Right ventricle myocardium superior (tissue), 1 donor: ENCODE measurements at regions not wholly inside any gene's neighbourhood (a gene's known extent, or its start where the extent isn't known, plus 50 kb on each side); places are given as distances from the start of the nearest gene placed in this dataset.

Source experiments
- ATAC-seq: fragments of 200-7000 bp; cut with Tn5 transposase; one replicate; pipeline ENCODE4 v1.9.1; 2020; ENCODE audit warnings: mild to moderate bottlenecking; ENCODE audit not compliant: poor library complexity
- DNase-seq: peaks from one replicate; pipeline ENCODE4 v3.0.0-alpha.2; 2020
- intact Hi-C: fragments of 100-400 bp; cut with DNase I; formaldehyde crosslinking; loops from one replicate; pipeline ENCODE4 v1.11.2; 2022
- donor health status: DM: no; HTN: yes; CAD: no; lungs with severe emphysema.

- no peak for ATAC-seq
- no peak for DNase-seq
- intact Hi-C loops: no loop called here
Observed at GRCh38 chr7:81549484-81550016, 220.3 kb downstream of the HGF start.

DNA sequence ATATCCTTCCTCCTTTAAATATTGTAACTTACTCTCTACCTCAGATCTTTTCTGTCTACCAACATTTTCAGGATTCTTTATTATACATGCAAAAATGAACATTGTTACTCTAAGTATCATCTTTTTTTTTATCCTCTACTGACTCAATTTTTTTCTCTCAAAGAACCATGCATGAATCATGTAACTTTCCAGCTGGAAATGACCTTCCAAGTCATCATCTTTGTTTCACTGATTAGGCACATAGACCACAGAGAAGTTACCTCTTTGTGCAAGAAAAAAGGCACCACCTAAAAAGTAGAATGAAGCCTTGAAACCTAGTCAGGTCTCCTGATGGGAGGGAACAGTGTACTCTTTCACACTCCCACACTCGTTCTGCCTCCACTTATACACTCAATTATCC is 234.9 kb downstream of the HGF start:
- no peak for DNase-seq
- ATAC-seq: no peak
- intact Hi-C loops: no loop called here

- intact Hi-C loops: no loop called here
- DNase-seq (no peak), ATAC-seq (no peak)
Observed at GRCh38 chr7:81534446-81534845, 235.4 kb downstream of the HGF start.

GRCh38 chr7:81533931-81534330 is 235.9 kb downstream of the HGF start:
- no peak for ATAC-seq
- intact Hi-C loops: no loop called here
- no peak for DNase-seq

DNA sequence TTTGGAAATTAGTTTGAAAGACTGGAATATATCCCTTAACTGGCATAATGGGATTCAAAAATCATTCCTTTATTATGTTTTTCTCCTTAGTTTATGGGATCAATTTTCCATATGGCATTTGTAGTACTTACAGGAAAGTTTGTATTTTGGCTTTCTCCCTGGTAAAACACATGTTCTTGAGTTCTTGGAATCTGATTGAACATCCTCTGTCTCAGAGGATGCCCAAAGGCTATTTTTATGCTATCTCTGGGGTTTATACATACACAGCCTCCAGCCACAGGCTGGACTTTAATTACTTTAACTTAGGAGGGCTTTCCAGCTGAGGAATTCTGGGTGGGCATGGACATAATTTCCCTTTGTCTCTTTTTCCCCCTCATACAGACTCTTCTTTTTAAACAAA is 236.4 kb downstream of the HGF start:
- no peak for DNase-seq
- no peak for ATAC-seq
- intact Hi-C loops: no loop called here

DNA sequence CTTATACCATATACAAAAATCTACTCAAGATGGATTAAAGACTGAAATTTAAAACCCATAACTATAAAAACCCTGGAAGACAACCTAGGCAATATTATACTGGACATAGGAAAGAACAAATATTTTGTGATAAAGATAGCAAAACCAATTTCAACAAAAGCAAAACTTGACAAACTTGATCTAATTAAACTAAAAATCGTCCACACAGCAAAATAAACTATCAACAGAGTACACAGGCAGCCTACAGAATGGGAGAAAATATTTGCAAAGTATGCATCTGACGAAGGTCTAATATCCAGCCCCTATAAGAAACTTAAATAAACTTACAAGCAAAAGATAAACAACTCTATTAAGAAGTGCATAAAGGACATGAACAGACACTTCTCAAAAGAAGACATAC is 240.1 kb downstream of the HGF start:
- no peak for ATAC-seq
- intact Hi-C loops: no loop called here

DNA sequence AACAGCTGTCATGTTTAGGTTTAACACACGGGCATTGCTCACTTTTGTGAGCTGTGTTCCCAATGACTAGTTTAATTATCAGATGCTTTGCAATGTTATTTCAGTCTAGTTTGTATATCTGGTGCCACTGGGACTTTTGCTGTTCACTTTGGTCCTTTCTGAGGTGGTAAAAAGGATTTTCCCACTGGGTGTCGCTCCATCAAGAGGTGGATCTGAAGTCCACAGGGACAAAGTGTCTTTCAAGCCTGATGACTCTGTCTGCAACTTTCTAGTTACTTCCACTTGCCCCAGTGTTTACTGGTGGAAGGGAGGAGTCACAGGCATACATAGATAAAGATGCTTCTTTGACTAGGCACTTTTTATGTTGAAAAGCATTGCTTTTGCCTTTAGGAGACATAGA is 242.2 kb downstream of the HGF start:
- DNase-seq (no peak), ATAC-seq (no peak)
- intact Hi-C loops: no loop called here

More for the DNA sequence above, 240.1 kb downstream of the HGF start:
- DNase-seq: no peak

- ATAC-seq (no peak), DNase-seq (no peak)
- intact Hi-C loops: no loop called here
Observed at GRCh38 chr7:81526971-81527370, 242.9 kb downstream of the HGF start.

GRCh38 chr7:81525841-81526240 is 244.0 kb downstream of the HGF start:
- intact Hi-C loops: no loop called here
- no peak for DNase-seq
- ATAC-seq: no peak

DNA sequence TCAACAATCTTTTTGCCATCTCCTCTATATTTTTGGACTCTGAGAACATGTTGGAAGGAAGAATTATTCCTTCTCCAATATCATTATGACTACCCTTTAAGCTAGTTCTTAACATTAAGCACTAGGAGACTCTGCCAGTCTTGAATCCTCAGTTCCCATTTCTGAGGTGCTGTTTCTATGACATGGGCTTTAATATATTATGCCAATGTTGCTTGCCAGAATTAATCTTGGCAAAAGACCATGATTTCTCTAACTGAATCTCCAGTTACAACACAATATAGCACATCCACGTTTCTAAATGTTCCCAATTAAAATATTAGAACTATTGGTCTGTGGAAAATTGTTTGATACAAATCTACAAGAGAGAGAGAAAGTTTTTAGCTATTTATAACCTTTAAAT is 250.0 kb downstream of the HGF start:
- intact Hi-C loops: no loop called here

GRCh38 chr7:81516898-81517297 is 252.9 kb downstream of the HGF start:
- ATAC-seq (no peak), DNase-seq (no peak)
- intact Hi-C loops: no loop called here

More for the DNA sequence above, 250.0 kb downstream of the HGF start:
- DNase-seq (no peak), ATAC-seq (no peak)

- intact Hi-C loops: no loop called here
- ATAC-seq (no peak), DNase-seq (no peak)
Observed at GRCh38 chr7:81515009-81515408, 254.8 kb downstream of the HGF start.

- DNase-seq (no peak), ATAC-seq (no peak)
- intact Hi-C loops: no loop called here
Observed at GRCh38 chr7:81514546-81514945, 255.3 kb downstream of the HGF start.

DNA sequence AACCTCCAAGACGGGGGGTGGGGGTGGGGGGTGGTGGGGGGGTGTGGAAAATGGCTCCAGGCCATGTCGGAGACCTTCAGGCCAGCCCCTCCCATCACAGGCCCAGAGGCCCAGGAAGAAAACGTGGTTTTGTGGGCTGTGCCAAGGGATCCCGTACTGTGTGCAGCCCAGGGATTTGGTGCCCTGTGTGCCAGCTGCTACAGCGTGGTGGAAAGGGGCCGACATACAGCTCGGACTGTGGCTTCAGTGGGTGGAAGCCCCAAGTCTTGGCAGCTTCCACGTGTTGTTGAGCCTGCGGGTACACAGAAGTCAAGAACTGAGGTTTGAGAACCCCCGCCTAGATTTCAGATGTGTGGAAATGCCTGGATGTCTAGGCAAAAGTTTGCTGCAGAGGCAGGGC is 259.7 kb downstream of the HGF start:
- no peak for DNase-seq
- ATAC-seq: no peak
- intact Hi-C loops: no loop called here

- intact Hi-C loops: loop anchor here (10.0 kb wide), 1 partner anchor 198 kb away; no protein-coding TSS in a partner anchor
- no peak for DNase-seq
- no peak for ATAC-seq
Observed at GRCh38 chr7:81507221-81507620, 262.6 kb downstream of the HGF start.

DNA sequence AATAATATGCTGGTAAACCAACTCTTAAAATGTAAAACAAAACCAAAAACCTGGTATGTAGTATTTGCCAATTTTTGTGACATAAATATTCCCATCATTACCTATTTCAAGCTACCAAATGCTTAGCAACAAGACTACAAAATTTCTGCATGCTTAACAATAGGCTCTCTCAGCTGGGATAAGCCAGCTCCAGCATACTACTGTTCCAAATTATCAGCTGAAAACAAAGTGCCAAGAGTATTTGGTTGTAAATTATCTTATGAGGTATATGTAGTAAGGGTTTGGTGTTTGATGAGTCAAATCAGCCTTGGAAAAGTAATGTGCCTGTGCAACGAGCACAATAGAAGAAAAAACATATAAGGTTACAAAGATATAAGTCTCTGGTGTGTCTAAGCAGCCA is 263.2 kb downstream of the HGF start:
- intact Hi-C loops: loop anchor here (10.0 kb wide), 1 partner anchor 198 kb away; no protein-coding TSS in a partner anchor
- DNase-seq (no peak), ATAC-seq (no peak)

GRCh38 chr7:81503771-81504170 is 266.1 kb downstream of the HGF start:
- no peak for ATAC-seq
- no peak for DNase-seq
- intact Hi-C loops: loop anchor here (5.0 to 10.0 kb wide), 2 partner anchors 201 to 454 kb away; no protein-coding TSS in a partner anchor

DNA sequence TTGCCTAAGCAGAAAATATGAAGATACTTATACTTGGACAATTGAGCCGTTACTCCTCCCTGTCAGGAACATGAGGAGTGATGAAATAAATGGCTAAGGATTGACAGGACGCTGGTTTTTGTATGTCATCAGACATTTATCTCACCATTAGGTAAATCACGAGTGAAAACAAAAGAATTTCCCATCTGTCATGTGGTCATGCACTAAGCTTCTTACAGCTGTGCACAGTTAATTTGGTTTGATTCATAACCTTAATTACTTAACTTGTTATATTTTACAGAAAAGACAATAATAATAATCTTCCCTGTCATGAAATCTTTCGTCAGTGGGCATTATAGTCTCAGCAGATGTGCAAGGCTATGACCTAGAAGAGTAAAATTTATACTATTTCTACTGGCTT is 266.5 kb downstream of the HGF start:
- no peak for ATAC-seq

GRCh38 chr7:81501220-81501619 is 268.6 kb downstream of the HGF start:
- intact Hi-C loops: loop anchor here (5.0 to 10.0 kb wide), 2 partner anchors 204 to 456 kb away; no protein-coding TSS in a partner anchor
- DNase-seq (no peak), ATAC-seq (no peak)

More for the DNA sequence above, 266.5 kb downstream of the HGF start:
- intact Hi-C loops: loop anchor here (5.0 to 10.0 kb wide), 2 partner anchors 201 to 454 kb away; no protein-coding TSS in a partner anchor
- no peak for DNase-seq

DNA sequence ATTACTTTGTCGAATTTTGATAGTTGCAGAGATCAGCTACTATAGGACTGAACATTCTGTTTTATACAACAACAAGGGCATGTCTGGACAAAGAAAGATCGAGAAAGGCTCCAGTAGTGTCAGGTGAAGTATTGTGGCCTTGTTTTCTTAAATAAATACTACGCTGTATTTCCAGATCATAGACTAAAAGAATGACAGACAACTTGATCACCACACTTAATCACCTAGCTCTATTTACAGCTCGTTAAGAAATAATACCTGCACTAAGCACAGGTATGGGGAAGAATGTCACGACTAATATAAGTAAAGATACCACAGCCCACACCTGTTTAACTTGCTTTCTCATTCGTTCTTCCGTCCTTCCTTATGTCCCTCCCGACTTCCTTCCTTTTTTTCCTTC is 269.2 kb downstream of the HGF start:
- DNase-seq: no peak
- intact Hi-C loops: loop anchor here (5.0 to 10.0 kb wide), 2 partner anchors 204 to 457 kb away; no protein-coding TSS in a partner anchor
- no peak for ATAC-seq
